C4-2B (cell line): ENCODE measurements at regions not wholly inside any gene's neighbourhood (a gene's known extent, or its start where the extent isn't known, plus 50 kb on each side); places are given as distances from the start of the nearest gene placed in this dataset.

Experiments
- H3K27ac ChIP-seq: fragments of 450-650 bp; 2 replicates; pipeline ENCODE4 v1.5.1; 2017
- CTCF ChIP-seq: fragments of 450-650 bp; conservative IDR thresholded peaks from 2 replicates; pipeline ENCODE4 v1.5.1; 2017; ENCODE audit warnings: mild to moderate bottlenecking
- ZFX ChIP-seq: fragments of 450-650 bp; IDR thresholded peaks from 2 replicates; pipeline ENCODE4 v1.6.1; 2017

GRCh38 chr3:197447057-197447456, 108.7 kb downstream of the BDH1 start:
- H3K27ac ChIP-seq = no peak overlapping the region

GRCh38 chr3:197446700-197447056, 109.1 kb downstream of the BDH1 start:
- no peak overlapping the region for H3K27ac ChIP-seq
- TF ChIP-seq ZFX (no peak), CTCF (no peak)

More at GRCh38 chr3:197447057-197447456, 108.7 kb downstream of the BDH1 start:
- no peak for TF ChIP-seq CTCF
- TF ChIP-seq ZFX = no peak

GRCh38 chr3:197445896-197446699, 109.7 kb downstream of the BDH1 start:
- TF ChIP-seq CTCF = no peak
- TF ChIP-seq ZFX = no peak

DNA sequence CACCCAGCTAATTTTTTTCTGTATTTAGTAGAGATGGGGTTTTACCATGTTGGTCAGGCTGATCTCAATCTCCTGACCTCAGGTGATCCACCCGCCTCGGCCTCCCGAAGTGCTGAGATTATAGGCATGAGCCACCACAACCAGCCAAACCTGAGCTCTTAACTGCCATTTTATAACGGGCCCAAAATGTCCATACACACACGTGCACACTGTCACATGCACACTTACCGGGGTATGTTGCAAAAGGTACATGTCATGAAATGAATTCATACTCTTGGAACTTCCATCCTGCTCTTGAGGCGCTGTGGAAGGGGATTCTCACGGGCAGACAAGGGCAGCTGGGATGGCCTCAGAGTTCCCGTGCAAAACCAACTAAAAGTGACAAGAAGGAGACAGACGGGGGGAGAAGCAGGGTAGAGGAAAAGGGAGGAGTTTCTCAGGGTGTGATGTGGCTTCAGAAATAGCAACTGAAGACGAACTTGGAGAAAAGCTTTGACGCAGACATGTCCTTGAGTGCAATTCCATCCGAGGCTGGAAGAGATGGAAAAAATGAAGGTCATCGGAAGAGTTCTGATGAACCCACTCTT, 110.9 kb downstream of the BDH1 start:
- H3K27ac ChIP-seq = no peak overlapping the region
- TF ChIP-seq ZFX (no peak), CTCF (no peak)

More at GRCh38 chr3:197445896-197446699, 109.7 kb downstream of the BDH1 start:
- no peak overlapping the region for H3K27ac ChIP-seq

DNA sequence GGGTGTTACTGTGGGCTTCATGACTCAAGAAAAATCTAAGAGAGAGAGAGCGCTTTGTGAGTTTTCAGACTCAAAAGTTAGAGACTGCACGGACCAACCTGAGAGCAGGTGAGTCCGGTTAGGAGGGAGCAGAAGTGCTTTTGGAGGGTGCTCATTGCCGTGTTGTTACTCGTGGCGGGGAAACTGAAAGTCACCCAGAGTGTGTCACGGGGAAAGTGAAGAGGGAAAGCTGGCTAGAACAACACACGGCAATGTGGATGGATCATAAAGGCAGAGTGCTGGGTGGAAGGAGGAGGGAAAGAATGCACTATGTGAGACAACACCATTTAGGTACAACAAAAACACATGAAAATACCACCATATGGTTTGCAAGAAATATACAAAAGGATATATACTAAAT, 112.3 kb downstream of the BDH1 start:
- no peak overlapping the region for H3K27ac ChIP-seq
- TF ChIP-seq CTCF = no peak
- no peak for TF ChIP-seq ZFX

- no peak overlapping the region for H3K27ac ChIP-seq
- TF ChIP-seq ZFX (no peak), CTCF (no peak)
Measured at GRCh38 chr3:197440717-197441303, 115.0 kb downstream of the BDH1 start.

GRCh38 chr3:197438906-197439305, 116.9 kb downstream of the BDH1 start:
- no peak for TF ChIP-seq CTCF
- no peak overlapping the region for H3K27ac ChIP-seq
